22Rv1 (cell line): ENCODE measurements at regions not wholly inside any gene's neighbourhood (a gene's known extent, or its start where the extent isn't known, plus 50 kb on each side); places are given as distances from the start of the nearest gene placed in this dataset.

Experiments
- H3K27ac ChIP-seq: fragments of 450-650 bp; 2 replicates; pipeline ENCODE4 v1.5.1; 2017
- CTCF ChIP-seq: fragments of 450-650 bp; IDR thresholded peaks from 2 replicates; pipeline ENCODE4 v1.5.1; 2017; ENCODE audit warnings: mild to moderate bottlenecking
- ZFX ChIP-seq: fragments of 450-650 bp; IDR thresholded peaks from 2 replicates; pipeline ENCODE4 v1.6.1; 2017; ENCODE audit warnings: antibody characterized with exemption, borderline replicate concordance

- TF ChIP-seq CTCF (peak; percentile 77), ZFX (no peak)
- no peak overlapping the region for H3K27ac ChIP-seq
Measured at GRCh38 chr16:19980632-19981265, 92.9 kb downstream of the GPR139 start.

GRCh38 chr16:19979638-19980037, 94.1 kb downstream of the GPR139 start:
- H3K27ac ChIP-seq = no peak overlapping the region
- no peak for TF ChIP-seq ZFX
- TF ChIP-seq CTCF = no peak

GRCh38 chr16:19974607-19975006, 90.0 kb upstream of the GPRC5B start:
- TF ChIP-seq ZFX = no peak
- no peak for TF ChIP-seq CTCF
- no peak overlapping the region for H3K27ac ChIP-seq

GRCh38 chr16:19972111-19972510, 87.5 kb upstream of the GPRC5B start:
- no peak for TF ChIP-seq CTCF
- TF ChIP-seq ZFX = no peak
- no peak overlapping the region for H3K27ac ChIP-seq

- TF ChIP-seq CTCF (no peak), ZFX (no peak)
- H3K27ac ChIP-seq = no peak overlapping the region
Measured at GRCh38 chr16:19968891-19969683, 84.4 kb upstream of the GPRC5B start.

GRCh38 chr16:19967963-19968362, 83.3 kb upstream of the GPRC5B start:
- no peak for TF ChIP-seq CTCF
- TF ChIP-seq ZFX = no peak
- no peak overlapping the region for H3K27ac ChIP-seq

GRCh38 chr16:19967561-19967960, 82.9 kb upstream of the GPRC5B start:
- TF ChIP-seq CTCF (no peak), ZFX (no peak)
- no peak overlapping the region for H3K27ac ChIP-seq
